ENCODE measurements at regions not wholly inside any gene's neighbourhood (a gene's known extent, or its start where the extent isn't known, plus 50 kb on each side); places are given as distances from the start of the nearest gene placed in this dataset.

GRCh38 chr10:117950408-117950807, 96.3 kb downstream of the RAB11FIP2 start:
- TF ChIP-seq CTCF (IDR thresholded peaks at IDR 0.05) (no peak), POLR2A (IDR thresholded peaks at IDR 0.05) (no peak)

Data from testis (tissue), 2 donors.